Activated CD4-positive, CD25-positive, alpha-beta regulatory T cell treated with anti-CD3 and anti-CD28 coated beads, Interleukin-2, amount 50 U/mL, for 16 hours (primary cell): ENCODE measurements at regions not wholly inside any gene's neighbourhood (a gene's known extent, or its start where the extent isn't known, plus 50 kb on each side); places are given as distances from the start of the nearest gene placed in this dataset.

Source experiments
- DNase-seq: peaks from one replicate; pipeline ENCODE4 v3.0.0-alpha.2; 2020; ENCODE audit warnings: low read depth, low spot score

- DNase-seq, result no peak
Measured at GRCh38 chr21:35648512-35648911, 411.8 kb downstream of the SETD4 start.

DNA sequence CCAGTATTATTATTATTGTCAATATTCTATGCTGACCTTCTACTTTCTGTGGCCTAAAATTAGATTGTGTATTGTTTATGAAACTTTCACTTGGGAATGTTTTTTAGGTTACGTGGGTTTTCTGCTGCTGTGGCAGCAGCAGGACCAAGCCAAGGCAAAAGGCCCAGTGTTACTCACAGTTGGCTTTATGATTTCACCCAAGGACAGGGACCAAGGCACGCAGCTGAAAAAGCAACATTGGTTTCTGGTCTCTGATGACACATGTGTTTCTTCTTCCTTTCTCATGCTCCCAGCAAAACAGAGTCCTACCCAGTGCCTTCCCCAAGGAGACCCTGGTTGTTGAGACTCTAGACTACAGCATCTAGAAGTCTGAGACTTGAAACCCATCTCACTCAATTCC lies 413.7 kb downstream of the SETD4 start:
- no peak for DNase-seq

- no peak for DNase-seq
Measured at GRCh38 chr21:35645991-35646390, 414.3 kb downstream of the SETD4 start.

GRCh38 chr21:35644523-35644922 lies 415.8 kb downstream of the SETD4 start:
- DNase-seq, result no peak

GRCh38 chr21:35643176-35643575 lies 417.1 kb downstream of the SETD4 start:
- DNase-seq, result no peak

GRCh38 chr21:35641271-35642016 lies 418.9 kb downstream of the SETD4 start:
- no peak for DNase-seq

DNA sequence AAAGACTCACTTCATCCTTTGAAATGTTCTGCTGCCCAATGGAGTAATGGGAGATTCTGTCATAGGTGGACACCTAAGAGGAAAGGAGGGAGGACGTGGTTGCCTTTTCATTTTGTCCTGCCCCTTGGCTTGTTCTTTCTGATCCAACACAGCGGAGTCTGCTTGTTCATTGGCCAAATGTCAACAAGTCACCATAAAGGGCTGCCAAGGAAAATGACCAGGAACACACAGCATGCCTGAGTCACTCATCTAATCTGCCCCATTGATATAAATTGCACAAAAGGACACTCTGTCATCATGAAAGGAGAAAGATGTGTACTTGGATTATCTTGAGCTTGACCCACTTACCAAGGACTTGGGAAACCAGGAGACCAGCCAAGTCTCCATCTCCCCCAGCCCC lies 422.9 kb downstream of the SETD4 start:
- DNase-seq, result no peak

- DNase-seq, result no peak
Measured at GRCh38 chr21:35635994-35636393, 424.3 kb downstream of the SETD4 start.

DNA sequence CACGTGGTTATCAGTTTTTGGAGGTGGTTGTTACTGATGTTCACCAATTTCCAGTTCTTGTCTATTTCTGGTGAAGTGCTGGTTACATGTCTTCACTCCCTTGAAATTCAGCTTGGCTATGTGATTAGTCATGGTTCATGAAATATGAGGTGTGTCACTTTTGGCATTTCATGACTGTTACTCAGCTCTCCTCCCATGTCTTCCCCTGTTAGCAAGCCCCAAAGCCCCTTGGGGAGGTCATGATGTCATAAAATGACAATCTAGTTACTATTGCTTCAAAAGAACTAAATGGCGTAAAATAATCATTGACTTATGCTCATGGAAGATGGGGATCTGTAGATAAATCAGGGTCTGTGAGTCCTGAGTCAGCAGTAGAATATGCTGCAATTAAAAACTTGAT lies 425.1 kb downstream of the SETD4 start:
- no peak for DNase-seq

DNA sequence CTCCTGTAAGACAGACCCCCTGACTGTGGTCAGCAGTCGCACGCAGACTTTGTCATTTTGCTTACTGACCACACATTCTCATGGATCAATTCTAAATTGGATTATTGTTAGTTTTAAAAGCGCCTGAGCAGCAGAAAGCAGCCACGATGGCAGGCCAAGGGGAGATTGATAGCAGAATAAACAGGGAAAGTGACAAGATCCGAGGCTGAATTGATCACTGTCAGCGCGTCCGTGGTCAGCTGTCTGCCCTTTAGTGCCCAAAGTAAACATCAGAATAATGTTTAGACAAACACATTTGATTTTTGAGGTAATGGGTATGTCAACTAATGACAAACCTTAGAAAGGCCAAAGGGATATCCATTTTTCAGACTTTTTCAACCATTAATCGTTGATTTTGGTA lies 426.8 kb downstream of the SETD4 start:
- DNase-seq, result no peak

DNA sequence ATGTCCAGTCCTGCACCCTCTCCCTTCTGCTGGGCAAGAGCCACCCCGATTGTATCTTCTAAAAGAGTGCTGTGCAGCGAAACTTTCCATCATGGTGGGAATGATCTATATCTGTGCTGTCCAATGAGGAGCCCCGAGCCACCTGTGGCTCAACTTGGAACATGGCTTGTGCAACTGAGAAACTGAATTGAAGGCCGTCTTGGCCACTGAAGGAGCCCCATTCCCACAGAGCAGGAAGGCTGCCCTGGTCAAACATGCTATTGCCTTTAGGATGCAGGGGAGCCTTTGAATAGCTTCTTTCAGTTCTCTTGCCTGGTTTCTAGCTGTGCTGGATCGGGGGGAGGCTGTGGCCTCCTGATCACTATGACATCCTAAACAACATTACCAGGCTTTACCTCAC lies 427.6 kb downstream of the SETD4 start:
- no peak for DNase-seq

GRCh38 chr21:35628316-35628715 lies 432.0 kb downstream of the SETD4 start:
- DNase-seq, result no peak

DNA sequence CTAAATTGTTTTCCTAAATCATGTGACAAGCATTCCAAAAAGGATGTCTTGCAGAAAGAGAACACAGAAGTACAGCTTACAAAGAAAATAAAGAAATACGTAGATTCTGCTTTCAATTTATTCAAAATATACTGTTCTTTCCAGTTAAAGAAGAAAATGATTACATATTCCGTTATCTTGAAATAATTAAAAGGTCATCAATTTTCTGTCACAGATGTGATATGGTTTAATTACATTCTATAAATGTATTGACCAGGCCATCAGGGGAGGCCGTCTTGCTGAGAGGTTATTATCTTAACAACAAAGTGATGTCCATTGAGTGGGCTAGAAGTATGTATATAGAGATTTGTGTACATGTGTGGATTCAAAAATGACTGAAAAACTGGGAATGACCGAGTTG lies 432.9 kb downstream of the SETD4 start:
- DNase-seq, result no peak

GRCh38 chr21:35625576-35625975 lies 434.8 kb downstream of the SETD4 start:
- DNase-seq, result no peak

- no peak for DNase-seq
Measured at GRCh38 chr21:35624901-35625300, 435.4 kb downstream of the SETD4 start.

- no peak for DNase-seq
Measured at GRCh38 chr21:35622612-35623011, 437.7 kb downstream of the SETD4 start.

DNA sequence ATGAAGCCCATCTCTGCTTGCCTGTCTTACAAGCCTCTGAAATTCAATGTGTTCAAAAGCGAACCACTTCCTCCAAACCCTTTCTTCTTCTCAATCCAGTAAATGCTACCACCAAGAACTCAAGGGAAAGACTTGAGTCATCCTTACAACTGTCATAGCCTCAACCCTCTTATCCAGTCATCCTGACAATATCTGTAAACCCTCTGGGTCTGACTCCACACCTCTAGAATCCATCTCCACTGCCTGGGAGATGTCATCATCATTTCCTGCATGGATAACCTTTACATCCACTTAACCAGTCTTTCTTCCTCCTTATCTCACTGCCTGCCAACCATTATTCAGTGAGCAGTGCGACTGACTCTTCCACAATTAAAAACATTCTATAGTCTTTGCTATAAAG lies 441.1 kb downstream of the SETD4 start:
- DNase-seq, result no peak

GRCh38 chr21:35617491-35617890 lies 442.8 kb downstream of the SETD4 start:
- DNase-seq, result no peak

DNA sequence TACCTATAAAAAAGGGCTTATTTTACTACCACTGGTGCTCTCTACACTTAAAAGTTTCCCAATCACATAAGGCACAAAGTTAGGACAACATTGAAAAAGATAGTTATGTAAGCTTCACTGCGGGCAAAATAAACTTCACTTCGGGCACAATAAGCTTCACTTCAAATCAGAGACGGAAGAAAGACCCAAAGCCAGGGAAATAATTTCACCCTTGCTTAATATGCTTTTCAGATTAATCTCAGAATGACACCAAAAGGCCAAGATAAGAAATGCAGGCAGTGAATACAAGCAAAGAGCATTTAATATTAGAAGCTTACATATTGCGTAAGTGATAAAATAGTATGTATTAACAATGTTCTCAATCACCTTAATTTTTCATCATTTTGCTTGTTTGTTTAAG lies 444.2 kb downstream of the SETD4 start:
- no peak for DNase-seq

GRCh38 chr21:35615325-35615724 lies 445.0 kb downstream of the SETD4 start:
- DNase-seq, result no peak

DNA sequence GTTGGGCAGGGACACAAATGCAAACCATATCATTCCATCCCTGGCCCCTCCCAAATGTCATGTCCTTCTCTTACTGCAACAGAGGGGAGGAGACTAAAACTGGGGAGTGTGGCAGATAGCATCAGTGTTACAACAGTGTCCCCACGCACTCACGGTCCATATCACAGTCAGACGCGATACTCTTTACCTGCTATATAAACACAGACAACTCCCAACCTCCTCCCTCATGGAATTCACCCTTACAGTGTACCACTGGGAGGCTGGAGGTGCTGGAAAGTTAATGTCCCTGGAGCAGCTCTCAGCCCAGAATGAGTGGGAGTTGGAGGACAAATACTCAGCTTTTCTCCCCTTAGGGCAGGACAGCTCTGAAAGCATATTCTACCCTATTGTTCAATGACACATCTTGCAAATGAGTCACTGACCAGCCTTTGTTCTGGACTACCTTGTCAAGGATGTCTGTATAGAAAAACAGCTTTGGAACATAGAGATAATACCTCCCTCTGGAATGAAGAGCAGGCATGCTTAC lies 445.9 kb downstream of the SETD4 start:
- no peak for DNase-seq

- no peak for DNase-seq
Measured at GRCh38 chr21:35611708-35612132, 448.6 kb downstream of the SETD4 start.

DNA sequence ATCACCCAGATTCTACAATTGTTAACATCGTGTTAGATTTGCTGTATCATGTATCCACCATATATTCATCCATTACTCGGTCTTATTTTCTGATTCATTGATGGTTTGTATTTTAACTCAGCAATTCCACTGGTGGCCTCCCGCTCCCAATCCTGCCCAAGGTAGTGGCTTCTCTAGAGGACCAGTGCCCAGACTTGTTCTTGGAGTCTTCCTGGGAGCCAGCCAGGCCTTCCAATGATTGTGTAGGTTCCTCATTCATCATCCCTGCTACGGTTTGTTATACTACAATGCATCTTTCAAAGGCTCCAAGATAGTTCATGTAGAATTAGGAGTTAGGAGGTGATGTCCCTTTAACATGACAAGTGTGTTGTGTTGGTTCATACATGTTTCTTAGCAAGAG lies 451.1 kb downstream of the SETD4 start:
- no peak for DNase-seq

GRCh38 chr21:35607406-35607805 lies 452.9 kb downstream of the SETD4 start:
- DNase-seq, result no peak
